GM12801 (cell line): ENCODE measurements at regions not wholly inside any gene's neighbourhood (a gene's known extent, or its start where the extent isn't known, plus 50 kb on each side); places are given as distances from the start of the nearest gene placed in this dataset.

Source experiments
- CTCF ChIP-seq: IDR thresholded peaks from one replicate; pipeline ENCODE4 v1.5.1; 2011; ENCODE audit warnings: control low read depth; ENCODE audit not compliant: insufficient read length; ENCODE audit errors: extremely low read depth

- no peak for TF ChIP-seq CTCF
Measured at GRCh38 chr1:157219600-157219999, 81.4 kb upstream of the ETV3 start.

- TF ChIP-seq CTCF = no peak
Measured at GRCh38 chr1:157219182-157219581, 81.0 kb upstream of the ETV3 start.

DNA sequence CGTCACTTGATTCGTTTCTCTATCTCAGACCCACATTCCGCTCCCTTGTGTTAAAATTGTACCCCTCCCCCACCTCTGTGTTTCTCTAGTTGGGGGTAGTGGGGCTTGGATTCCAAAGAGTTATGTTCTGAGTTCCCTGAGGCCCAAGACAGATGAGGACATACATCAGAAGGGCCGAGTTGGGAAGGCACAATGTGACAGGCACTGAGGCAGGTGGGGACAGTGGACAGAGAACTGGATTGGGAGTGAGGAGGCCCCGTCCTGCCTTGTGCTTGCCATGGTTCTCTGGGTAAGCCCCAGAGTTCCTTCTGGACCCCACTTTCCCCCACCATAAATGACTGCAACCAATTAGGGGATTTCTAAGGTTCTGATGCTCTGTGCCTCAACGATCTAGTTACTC lies 80.5 kb upstream of the ETV3 start:
- TF ChIP-seq CTCF = no peak

DNA sequence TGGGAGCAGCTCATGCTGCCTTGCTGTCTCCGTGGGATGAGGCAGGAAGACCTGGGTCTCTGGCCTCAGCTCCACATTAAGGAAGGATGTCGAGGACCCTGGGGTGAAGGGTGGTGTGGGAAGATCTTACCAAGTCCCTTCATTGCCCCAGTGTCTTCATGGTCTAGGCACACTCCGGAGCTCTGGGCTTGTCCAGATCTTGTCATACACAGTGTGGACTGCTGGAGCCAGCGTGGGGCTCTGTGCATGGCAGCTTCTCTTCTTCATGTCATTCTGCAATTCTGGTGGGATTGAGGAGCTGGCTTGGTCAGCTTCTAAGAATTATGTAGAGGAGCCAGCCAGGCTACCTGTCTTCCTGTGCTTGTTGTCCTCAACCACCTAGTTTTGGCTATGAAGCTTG lies 79.3 kb upstream of the ETV3 start:
- no peak for TF ChIP-seq CTCF

DNA sequence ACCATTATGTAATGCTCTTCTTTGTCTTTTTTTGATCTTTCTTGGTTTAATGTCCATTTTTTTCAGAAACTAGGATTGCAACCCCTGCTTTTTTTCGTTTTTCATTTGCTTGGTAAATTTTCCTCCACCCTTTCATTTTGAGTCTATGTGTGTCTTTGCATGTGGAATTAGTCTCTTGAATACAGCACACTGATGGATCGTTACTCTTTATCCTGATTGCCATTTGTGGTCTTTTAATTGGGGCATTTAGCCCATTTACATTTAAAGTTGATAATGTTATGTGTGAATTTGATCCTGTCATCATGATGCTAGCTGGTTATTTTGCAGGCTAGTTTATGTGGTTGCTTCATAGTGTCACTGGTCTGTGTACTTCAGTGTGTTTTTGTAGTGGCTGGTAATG lies 75.6 kb upstream of the ETV3 start:
- no peak for TF ChIP-seq CTCF

DNA sequence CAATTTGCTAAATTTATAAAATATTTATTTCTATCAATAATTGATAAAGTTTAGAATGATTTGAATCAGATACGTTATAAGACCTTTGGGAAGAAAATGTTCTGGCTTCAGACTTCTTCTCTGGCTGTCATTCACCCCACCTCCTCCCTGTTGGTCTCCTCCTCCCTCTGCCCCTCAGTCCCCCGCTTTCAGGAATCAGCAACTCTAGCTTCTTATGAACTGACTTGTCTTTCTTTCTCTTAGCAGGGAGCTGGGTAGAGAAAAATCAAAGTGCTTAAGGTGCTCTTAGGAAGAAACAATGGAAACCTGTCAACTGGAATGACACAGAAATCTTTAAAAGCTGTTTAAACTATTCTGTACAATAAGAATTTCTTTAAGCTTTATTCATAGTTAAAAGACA lies 71.3 kb upstream of the ETV3 start:
- TF ChIP-seq CTCF = no peak

GRCh38 chr1:157203166-157203565 lies 65.0 kb upstream of the ETV3 start:
- no peak for TF ChIP-seq CTCF

DNA sequence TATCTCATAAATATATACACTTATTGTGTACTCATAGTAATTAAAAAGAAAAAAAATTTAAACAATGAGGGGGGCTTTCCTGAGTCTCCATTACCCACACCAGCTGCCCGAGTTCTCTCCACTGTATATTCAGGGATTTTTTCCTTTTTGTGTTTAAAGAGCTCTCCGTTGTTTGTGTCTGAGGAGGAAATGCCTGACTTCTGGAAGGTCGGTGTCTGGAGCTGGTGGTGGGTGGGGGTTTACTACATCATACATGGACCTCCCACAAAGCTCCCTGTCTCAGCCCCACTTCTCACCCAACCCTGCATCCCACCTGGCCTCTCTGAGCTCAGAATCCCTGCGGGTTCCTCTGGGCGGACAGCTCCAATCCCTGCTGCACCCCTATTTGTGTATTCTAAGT lies 64.1 kb upstream of the ETV3 start:
- no peak for TF ChIP-seq CTCF
